Upper lobe of right lung (tissue), 1 donor: ENCODE measurements at regions not wholly inside any gene's neighbourhood (a gene's known extent, or its start where the extent isn't known, plus 50 kb on each side); places are given as distances from the start of the nearest gene placed in this dataset.

Experiments used
- ATAC-seq: fragments of 200-7000 bp; cut with Tn5 transposase; one replicate; pipeline ENCODE4 v1.9.1; 2020; ENCODE audit warnings: mild to moderate bottlenecking, moderate library complexity
- DNase-seq: peaks from one replicate; pipeline ENCODE4 v3.0.0-alpha.2; 2020
- H3K27ac ChIP-seq: fragments of 200-600 bp; one replicate; pipeline ENCODE4 v1.8.0; 2022
- H3K27me3 ChIP-seq: fragments of 200-600 bp; one replicate; pipeline ENCODE4 v1.8.0; 2022; ENCODE audit warnings: mild to moderate bottlenecking
- H3K36me3 ChIP-seq: fragments of 200-600 bp; one replicate; pipeline ENCODE4 v1.8.0; 2022
- H3K4me1 ChIP-seq: fragments of 200-600 bp; one replicate; pipeline ENCODE4 v1.8.0; 2022
- H3K4me3 ChIP-seq: fragments of 200-600 bp; one replicate; pipeline ENCODE4 v1.8.0; 2022; ENCODE audit warnings: mild to moderate bottlenecking
- H3K9me3 ChIP-seq: fragments of 200-600 bp; one replicate; pipeline ENCODE4 v1.8.0; 2022
- CTCF ChIP-seq: fragments of 200-600 bp; IDR thresholded peaks from one replicate; pipeline ENCODE4 v1.8.0; 2022; ENCODE audit warnings: antibody characterized with exemption
- intact Hi-C: fragments of 100-400 bp; cut with DNase I; formaldehyde crosslinking; loops from one replicate; pipeline ENCODE4 v1.11.0; 2022
- donor health status: DM: no; HTN: yes; CAD: no; lungs with severe emphysema.

DNA sequence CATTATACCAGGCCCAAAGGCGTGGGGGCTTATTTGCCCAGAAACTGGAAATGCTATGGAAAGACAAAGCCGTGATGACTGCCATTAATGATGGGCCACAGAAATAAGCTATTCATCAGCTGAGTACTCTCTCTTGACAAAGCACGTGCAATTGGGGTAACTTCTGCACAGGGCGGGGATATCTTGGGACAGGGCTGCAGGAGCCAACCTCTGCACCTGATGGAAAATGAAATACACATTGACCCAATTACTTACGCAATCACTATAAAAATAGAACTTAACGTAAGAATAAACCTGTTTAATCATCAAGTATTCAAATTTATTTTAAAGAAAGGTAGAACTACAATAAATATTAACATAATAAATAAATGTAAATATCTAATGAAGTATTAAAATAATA lies 180.1 kb upstream of the NTF3 start:
- TF ChIP-seq CTCF = no peak
- DNase-seq (no peak), ATAC-seq (no peak)
- H3K9me3 ChIP-seq = no peaks in the 10 kb centered on the region
- no peaks in the 10 kb centered on the region for H3K27me3 ChIP-seq
- H3K4me1 ChIP-seq = no peaks in the 10 kb centered on the region
- intact Hi-C loops = no loop called here
- no peak overlapping the region for H3K27ac ChIP-seq
- H3K36me3 ChIP-seq = no peaks in the 10 kb centered on the region
- no peak overlapping the region for H3K4me3 ChIP-seq

DNA sequence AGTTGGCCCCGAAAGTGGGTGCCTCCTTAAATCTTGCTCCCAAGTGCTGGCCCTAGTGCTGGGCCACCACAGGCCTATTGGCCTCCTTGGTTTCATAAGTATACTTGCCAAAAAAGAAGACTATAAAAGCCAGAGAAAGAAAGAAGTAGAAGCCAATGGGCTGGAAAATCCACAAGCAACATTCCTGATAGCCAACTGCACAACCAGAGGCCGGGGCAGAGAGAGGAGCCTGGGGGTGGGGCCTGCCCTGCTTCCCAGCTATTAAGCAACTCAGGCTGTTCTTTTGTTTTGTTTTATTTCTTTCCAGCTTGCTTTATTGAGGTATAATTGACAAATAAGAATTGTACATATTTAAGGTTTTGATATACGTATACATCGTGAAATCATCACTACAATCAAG lies 177.2 kb upstream of the NTF3 start:
- Histone ChIP-seq H3K27me3 (no peaks in the 10 kb centered on the region), H3K4me3 (no peak overlapping the region), H3K9me3 (no peaks in the 10 kb centered on the region), H3K36me3 (no peaks in the 10 kb centered on the region), H3K4me1 (no peaks in the 10 kb centered on the region), H3K27ac (no peak overlapping the region)
- no peak for ATAC-seq
- intact Hi-C loops = no loop called here
- DNase-seq = no peak
- TF ChIP-seq CTCF = no peak

DNA sequence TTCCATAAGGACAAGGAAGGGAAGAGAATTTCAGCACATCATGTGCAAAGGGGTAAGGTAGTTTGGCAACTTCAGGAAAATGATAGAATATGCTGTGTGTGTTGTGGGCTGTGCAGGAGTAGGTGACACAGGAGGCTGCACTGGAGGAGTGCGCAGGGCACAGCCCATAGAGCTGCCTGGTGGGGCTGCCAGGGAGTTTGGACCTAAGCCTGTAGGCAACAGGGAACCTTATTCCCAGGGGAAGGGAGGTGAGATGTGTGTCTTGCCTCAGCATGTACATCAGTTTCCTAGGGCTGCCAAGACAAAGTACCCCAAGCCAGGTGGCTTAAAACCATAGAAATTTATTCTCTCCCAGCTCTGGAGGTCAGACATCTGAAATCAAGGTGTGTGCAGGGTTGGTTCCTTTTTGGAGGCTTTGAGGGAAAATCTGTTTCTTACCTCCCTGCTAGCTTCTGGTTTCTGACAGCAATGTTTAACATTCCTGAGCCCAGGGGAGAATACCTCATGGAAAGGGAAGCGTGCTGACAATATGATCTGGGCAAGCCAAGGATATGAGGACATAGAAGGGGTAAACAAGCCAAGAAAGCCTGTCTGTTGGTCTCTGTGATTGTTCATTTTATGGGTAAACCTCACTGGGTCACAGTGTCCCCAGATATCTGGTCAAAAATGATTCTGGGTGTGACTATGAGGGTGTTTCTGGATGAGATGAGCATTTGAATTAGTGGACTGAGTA lies 174.0 kb upstream of the NTF3 start:
- intact Hi-C loops = no loop called here
- DNase-seq = no peak
- H3K36me3 ChIP-seq = no peaks in the 10 kb centered on the region
- ATAC-seq = no peak
- H3K27me3 ChIP-seq = no peaks in the 10 kb centered on the region
- H3K27ac ChIP-seq = no peak overlapping the region
- peaks cover 7% of the 10 kb centered on the region for H3K4me1 ChIP-seq
- H3K4me3 ChIP-seq = no peak overlapping the region
- TF ChIP-seq CTCF = no peak
- H3K9me3 ChIP-seq = no peaks in the 10 kb centered on the region

DNA sequence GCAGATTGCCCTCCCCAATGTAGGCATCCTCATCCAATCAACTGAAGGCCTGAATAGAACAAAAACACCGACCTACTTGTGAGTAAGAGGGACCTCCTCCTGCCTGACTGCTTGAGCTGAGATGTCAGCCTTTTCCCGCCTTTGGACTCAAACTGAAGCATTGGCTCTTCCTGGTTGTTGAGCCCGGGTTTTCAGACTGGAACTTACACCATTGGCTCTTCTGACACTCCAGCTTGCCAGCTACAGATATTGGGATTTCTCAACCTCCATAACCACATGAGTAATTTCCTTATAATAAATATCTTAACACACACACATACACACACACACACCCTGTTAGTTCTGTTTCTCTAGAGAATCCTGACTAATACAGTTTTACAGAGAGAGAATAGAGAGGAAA lies 173.4 kb upstream of the NTF3 start:
- Histone ChIP-seq H3K9me3 (no peaks in the 10 kb centered on the region), H3K4me1 (peaks cover 7% of the 10 kb centered on the region), H3K36me3 (no peaks in the 10 kb centered on the region), H3K27me3 (no peaks in the 10 kb centered on the region), H3K4me3 (no peak overlapping the region), H3K27ac (no peak overlapping the region)
- DNase-seq = no peak
- TF ChIP-seq CTCF = no peak
- no peak for ATAC-seq
- intact Hi-C loops = no loop called here

- no peaks in the 10 kb centered on the region for H3K36me3 ChIP-seq
- no peaks in the 10 kb centered on the region for H3K27me3 ChIP-seq
- peaks cover 7% of the 10 kb centered on the region for H3K4me1 ChIP-seq
- H3K9me3 ChIP-seq = no peaks in the 10 kb centered on the region
- ATAC-seq (no peak), DNase-seq (no peak)
- intact Hi-C loops = no loop called here
- no peak for TF ChIP-seq CTCF
- no peak overlapping the region for H3K27ac ChIP-seq
- no peak overlapping the region for H3K4me3 ChIP-seq
These were observed 173.0 kb upstream of the NTF3 start for GRCh38 chr12:5258926-5259325.

GRCh38 chr12:5259523-5259922 lies 172.4 kb upstream of the NTF3 start:
- DNase-seq (no peak), ATAC-seq (no peak)
- H3K4me3 ChIP-seq = no peak overlapping the region
- H3K27ac ChIP-seq = no peak overlapping the region
- H3K27me3 ChIP-seq = no peaks in the 10 kb centered on the region
- intact Hi-C loops = no loop called here
- TF ChIP-seq CTCF = no peak
- H3K9me3 ChIP-seq = no peaks in the 10 kb centered on the region
- peaks cover 7% of the 10 kb centered on the region for H3K4me1 ChIP-seq
- H3K36me3 ChIP-seq = no peaks in the 10 kb centered on the region
